Colonic mucosa (tissue), 4 donors: ENCODE measurements at regions not wholly inside any gene's neighbourhood (a gene's known extent, or its start where the extent isn't known, plus 50 kb on each side); places are given as distances from the start of the nearest gene placed in this dataset.
"Not testable (repeated sequence)": the region's sequence is repeated elsewhere in the genome, so short reads cannot be mapped to it uniquely, and the experiment has no call there.

ENCODE experiments used
- DNase-seq: peaks from one replicate; pipeline ENCODE4 v3.0.0-alpha.2; 2020
- H3K27ac ChIP-seq: fragments of 200-600 bp; one replicate; pipeline ENCODE4 v1.8.0; 2021
- H3K27me3 ChIP-seq: fragments of 200-600 bp; one replicate; pipeline ENCODE4 v1.8.0; 2021
- H3K36me3 ChIP-seq: fragments of 200-600 bp; one replicate; pipeline ENCODE4 v1.8.0; 2021
- H3K4me1 ChIP-seq: fragments of 200-600 bp; one replicate; pipeline ENCODE4 v1.8.0; 2021; ENCODE audit warnings: mild to moderate bottlenecking
- H3K4me3 ChIP-seq: fragments of 200-600 bp; one replicate; pipeline ENCODE4 v1.8.0; 2021
- H3K9ac ChIP-seq, 2 donors: one replicate each; pipeline ENCODE4 v1.7.0; 2013; ENCODE audit warnings: control low read depth in 2 of 2, low read depth in 2 of 2, low read length in 2 of 2
- H3K9me3 ChIP-seq: fragments of 200-600 bp; one replicate; pipeline ENCODE4 v1.8.0; 2021
- intact Hi-C: fragments of 100-400 bp; cut with DNase I; formaldehyde crosslinking; loops from one replicate; pipeline ENCODE4 v1.14.1; 2022
- TF ChIP-seq, protein P1 (sequence below): fragments of 200-600 bp; IDR thresholded peaks from one replicate; pipeline ENCODE4 v1.8.0; 2022; ENCODE audit warnings: antibody characterized with exemption, mild to moderate bottlenecking
- donor health status: healthy.
- donor health status: DM: no; HTN: no; CAD: no.
- donor health status: DM: no; HTN: no; CAD: no.

GRCh38 chr2:133888107-133888506 is 319.8 kb upstream of the NCKAP5 start:
- intact Hi-C loops, result no loop called here
- Histone ChIP-seq H3K9ac (no peak overlapping the region), H3K4me1 (no peaks in the 10 kb centered on the region), H3K27me3 (no peaks in the 10 kb centered on the region), H3K27ac (no peak overlapping the region), H3K4me3 (no peak overlapping the region), H3K36me3 (no peaks in the 10 kb centered on the region), H3K9me3 (no peaks in the 10 kb centered on the region)
- no peak for DNase-seq
- TF ChIP-seq, protein P1, sequence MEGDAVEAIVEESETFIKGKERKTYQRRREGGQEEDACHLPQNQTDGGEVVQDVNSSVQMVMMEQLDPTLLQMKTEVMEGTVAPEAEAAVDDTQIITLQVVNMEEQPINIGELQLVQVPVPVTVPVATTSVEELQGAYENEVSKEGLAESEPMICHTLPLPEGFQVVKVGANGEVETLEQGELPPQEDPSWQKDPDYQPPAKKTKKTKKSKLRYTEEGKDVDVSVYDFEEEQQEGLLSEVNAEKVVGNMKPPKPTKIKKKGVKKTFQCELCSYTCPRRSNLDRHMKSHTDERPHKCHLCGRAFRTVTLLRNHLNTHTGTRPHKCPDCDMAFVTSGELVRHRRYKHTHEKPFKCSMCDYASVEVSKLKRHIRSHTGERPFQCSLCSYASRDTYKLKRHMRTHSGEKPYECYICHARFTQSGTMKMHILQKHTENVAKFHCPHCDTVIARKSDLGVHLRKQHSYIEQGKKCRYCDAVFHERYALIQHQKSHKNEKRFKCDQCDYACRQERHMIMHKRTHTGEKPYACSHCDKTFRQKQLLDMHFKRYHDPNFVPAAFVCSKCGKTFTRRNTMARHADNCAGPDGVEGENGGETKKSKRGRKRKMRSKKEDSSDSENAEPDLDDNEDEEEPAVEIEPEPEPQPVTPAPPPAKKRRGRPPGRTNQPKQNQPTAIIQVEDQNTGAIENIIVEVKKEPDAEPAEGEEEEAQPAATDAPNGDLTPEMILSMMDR, result no peak

- Histone ChIP-seq H3K36me3 (no peaks in the 10 kb centered on the region), H3K9ac (no peak overlapping the region), H3K27me3 (no peaks in the 10 kb centered on the region), H3K9me3 (no peaks in the 10 kb centered on the region), H3K4me3 (no peak overlapping the region), H3K4me1 (no peaks in the 10 kb centered on the region), H3K27ac (no peak overlapping the region)
- DNase-seq, result no peak
- TF ChIP-seq, protein P1, result no peak
- intact Hi-C loops, result no loop called here
Observed at GRCh38 chr2:133888621-133889219, 320.5 kb upstream of the NCKAP5 start.

DNA sequence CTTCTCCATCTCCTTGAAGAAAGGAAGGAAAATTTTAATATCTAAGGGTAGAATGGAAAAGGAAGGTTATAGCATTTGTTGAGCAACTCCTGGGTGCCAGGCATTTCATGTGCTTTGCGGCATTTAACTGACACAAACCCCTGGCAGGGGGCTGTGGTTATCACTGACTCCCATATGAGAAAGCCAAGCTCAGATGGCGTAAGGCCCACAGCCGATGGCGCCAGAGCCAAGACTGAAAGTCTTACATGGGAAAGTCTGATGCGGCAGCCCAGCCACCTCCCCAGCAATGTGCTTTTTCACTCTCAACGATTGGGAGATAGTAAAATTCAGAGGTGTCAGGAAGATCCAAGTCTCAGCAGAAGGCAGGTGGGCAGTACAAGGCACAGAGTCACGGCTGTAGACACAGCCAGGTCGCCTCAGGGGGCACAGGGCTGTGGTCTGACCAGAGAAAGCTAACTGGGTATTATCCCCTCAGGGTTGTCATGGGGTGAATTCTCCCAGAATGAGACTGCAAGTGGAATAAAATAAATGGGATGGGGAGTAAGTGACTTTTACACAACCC is 324.2 kb upstream of the NCKAP5 start:
- Histone ChIP-seq H3K4me1 (no peaks in the 10 kb centered on the region), H3K36me3 (no peaks in the 10 kb centered on the region), H3K9me3 (no peaks in the 10 kb centered on the region), H3K27me3 (no peaks in the 10 kb centered on the region), H3K4me3 (no peak overlapping the region), H3K27ac (no peak overlapping the region), H3K9ac (no peak overlapping the region)
- intact Hi-C loops, result no loop called here
- TF ChIP-seq, protein P1, result no peak
- no peak for DNase-seq

DNA sequence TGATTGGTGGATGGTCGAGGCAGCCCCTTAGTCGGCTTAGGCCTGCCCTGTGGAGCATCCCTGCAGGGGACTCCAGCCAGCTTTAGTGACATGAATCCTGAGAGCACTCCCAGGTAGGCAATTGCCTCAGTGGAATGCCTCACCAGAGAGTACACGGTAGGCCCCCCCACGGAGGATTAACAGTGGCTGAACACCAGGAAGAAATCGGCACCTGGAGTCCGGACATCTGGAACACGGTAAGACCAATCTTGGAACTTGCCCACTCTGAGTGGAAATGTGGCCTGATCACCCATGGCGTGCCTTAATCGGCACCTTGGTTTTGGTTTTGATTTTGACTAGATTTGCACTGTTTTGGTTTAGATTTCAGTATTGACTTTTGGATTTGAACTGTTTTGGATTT is 326.2 kb upstream of the NCKAP5 start:
- intact Hi-C loops, result no loop called here

DNA sequence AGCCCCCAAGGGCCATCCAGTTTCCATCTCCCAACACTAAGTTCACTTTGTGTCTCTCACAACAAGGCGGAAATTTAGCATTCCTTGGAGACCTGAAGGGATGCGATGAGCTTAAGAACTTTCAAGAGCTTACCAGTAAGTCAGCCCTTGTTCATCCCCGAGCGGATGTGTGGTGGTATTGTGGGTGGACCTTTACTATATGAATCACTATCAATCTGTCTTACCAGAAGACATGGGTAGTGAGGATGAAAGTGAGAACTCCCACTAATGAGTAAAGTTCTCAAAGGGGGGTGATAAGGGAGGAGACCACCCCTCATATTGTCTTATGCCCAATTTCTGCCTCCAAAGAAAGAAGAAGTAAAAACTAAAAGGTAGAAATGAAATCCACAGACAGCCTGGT is 329.6 kb upstream of the NCKAP5 start:
- H3K9me3 ChIP-seq, intact Hi-C loops, H3K4me1 ChIP-seq, H3K9ac ChIP-seq, H3K36me3 ChIP-seq, H3K4me3 ChIP-seq, H3K27me3 ChIP-seq, DNase-seq, H3K27ac ChIP-seq: not testable (repeated sequence)

More for the DNA sequence above, 326.2 kb upstream of the NCKAP5 start:
- no peaks in the 10 kb centered on the region for H3K27me3 ChIP-seq
- no peaks in the 10 kb centered on the region for H3K9me3 ChIP-seq
- no peak overlapping the region for H3K9ac ChIP-seq
- H3K4me1 ChIP-seq, result no peaks in the 10 kb centered on the region
- TF ChIP-seq, protein P1, result no peak
- H3K27ac ChIP-seq, result no peak overlapping the region
- no peak for DNase-seq
- no peak overlapping the region for H3K4me3 ChIP-seq
- no peaks in the 10 kb centered on the region for H3K36me3 ChIP-seq

DNA sequence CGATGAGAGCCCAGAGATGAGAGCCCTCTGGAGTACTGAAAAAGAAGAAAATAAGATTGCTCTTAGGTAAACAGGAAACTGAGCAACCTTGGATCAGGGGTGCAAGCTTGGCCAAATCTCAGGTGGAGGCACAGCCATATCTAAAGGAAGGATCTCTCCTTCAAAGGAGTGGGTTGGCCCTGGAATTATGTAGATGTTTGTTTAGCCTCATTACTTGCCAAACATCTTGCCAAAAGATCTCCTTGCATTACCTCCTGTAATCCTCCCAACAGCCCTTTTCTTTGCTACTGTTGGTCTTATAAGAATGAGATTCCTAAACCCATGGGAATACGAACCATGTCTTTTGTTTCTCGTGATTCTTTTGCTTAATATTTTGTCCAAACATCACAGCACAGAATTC is 332.6 kb upstream of the NCKAP5 start:
- intact Hi-C loops, result no loop called here
- Histone ChIP-seq H3K9ac (no peak overlapping the region), H3K36me3 (no peaks in the 10 kb centered on the region), H3K27ac (no peak overlapping the region), H3K4me3 (no peak overlapping the region), H3K9me3 (no peaks in the 10 kb centered on the region), H3K4me1 (no peaks in the 10 kb centered on the region), H3K27me3 (no peaks in the 10 kb centered on the region)
- TF ChIP-seq, protein P1, result no peak
- no peak for DNase-seq
